Liver (tissue), 8 donors: ENCODE measurements at regions not wholly inside any gene's neighbourhood (a gene's known extent, or its start where the extent isn't known, plus 50 kb on each side); places are given as distances from the start of the nearest gene placed in this dataset.

Experiments
- DNase-seq: peaks from one replicate; pipeline ENCODE4 v3.0.0-alpha.2; 2017; ENCODE audit warnings: low spot score
- H3K27ac ChIP-seq, 2 donors: one replicate each; pipeline ENCODE4 v1.7.0; 2013; ENCODE audit warnings: inconsistent platforms in 2 of 2, low read length in 2 of 2, control low read depth in 1 of 2, low read depth in 1 of 2, mild to moderate bottlenecking in 1 of 2
- H3K27me3 ChIP-seq, 4 donors: one replicate each; pipeline versions ENCODE4 v1.6.1 to v1.7.0; 2013; ENCODE audit warnings: low read length in 3 of 4, inconsistent platforms in 1 of 4, mild to moderate bottlenecking in 1 of 4, moderate library complexity in 1 of 4; ENCODE audit not compliant: control insufficient read depth in 4 of 4, insufficient read depth in 4 of 4
- H3K36me3 ChIP-seq, 4 donors: one replicate each; pipeline versions ENCODE4 v1.6.1 to v1.7.0; 2013; ENCODE audit warnings: low read length in 3 of 4, mild to moderate bottlenecking in 3 of 4, low read depth in 1 of 4, moderate library complexity in 1 of 4; ENCODE audit not compliant: control insufficient read depth in 4 of 4, insufficient read depth in 3 of 4
- H3K4me1 ChIP-seq, 4 donors: one replicate each; pipeline versions ENCODE4 v1.6.1 to v1.7.0; 2013; ENCODE audit warnings: low read length in 3 of 4, mild to moderate bottlenecking in 3 of 4, moderate library complexity in 1 of 4; ENCODE audit not compliant: control insufficient read depth in 4 of 4, insufficient read depth in 4 of 4
- H3K4me3 ChIP-seq, 3 donors: one replicate each; pipeline versions ENCODE4 v1.6.1 to v1.7.0; 2013; ENCODE audit warnings: low read length in 3 of 3, control low read depth in 1 of 3, low read depth in 1 of 3, mild to moderate bottlenecking in 1 of 3
- H3K9ac ChIP-seq, 2 donors: one replicate each; pipeline ENCODE4 v1.7.0; 2013; ENCODE audit warnings: low read length in 2 of 2, mild to moderate bottlenecking in 2 of 2, moderate library complexity in 2 of 2, control low read depth in 1 of 2, low read depth in 1 of 2
- H3K9me3 ChIP-seq, 4 donors: one replicate each; pipeline versions ENCODE4 v1.6.1 to v1.7.0; 2013; ENCODE audit warnings: low read length in 3 of 4; ENCODE audit not compliant: control insufficient read depth in 4 of 4
- EGR1 ChIP-seq, 2 donors: IDR thresholded peaks; 2 replicates each; pipeline ENCODE4 v1.6.1; 2016 to 2018; ENCODE audit warnings: antibody characterized with exemption in 2 of 2, low read depth in 2 of 2
- FOXA1 ChIP-seq: IDR thresholded peaks from 2 replicates; pipeline ENCODE4 v1.6.1; 2016; ENCODE audit warnings: antibody characterized with exemption
- FOXA2 ChIP-seq: IDR thresholded peaks from 2 replicates; pipeline ENCODE4 v1.6.1; 2016; ENCODE audit warnings: antibody characterized with exemption
- GABPA ChIP-seq, 2 donors: IDR thresholded peaks in 1 of 2; conservative IDR thresholded peaks in 1 of 2; 2 replicates each; pipeline ENCODE4 v1.6.1; 2016; ENCODE audit warnings: antibody characterized with exemption in 2 of 2, mild to moderate bottlenecking in 1 of 2, moderate library complexity in 1 of 2
- HNF4A ChIP-seq, 2 donors: conservative IDR thresholded peaks; 2 replicates each; pipeline ENCODE4 v1.6.1; 2016; ENCODE audit warnings: antibody characterized with exemption in 2 of 2, mild to moderate bottlenecking in 2 of 2
- HNF4G ChIP-seq: IDR thresholded peaks from 2 replicates; pipeline ENCODE4 v1.6.1; 2016; ENCODE audit warnings: antibody characterized with exemption
- JUND ChIP-seq, 2 donors: IDR thresholded peaks; 2 replicates each; pipeline ENCODE4 v1.6.1; 2016; ENCODE audit warnings: antibody characterized with exemption in 2 of 2
- NR2F2 ChIP-seq: IDR thresholded peaks from 2 replicates; pipeline ENCODE4 v1.6.1; 2016; ENCODE audit warnings: antibody characterized with exemption
- RAD21 ChIP-seq, 2 donors: IDR thresholded peaks; 2 replicates each; pipeline ENCODE4 v1.6.1; 2016; ENCODE audit warnings: antibody characterized with exemption in 2 of 2, mild to moderate bottlenecking in 2 of 2
- RXRA ChIP-seq, 2 donors: IDR thresholded peaks; 2 replicates each; pipeline ENCODE4 v1.6.1; 2017 to 2018; ENCODE audit warnings: antibody characterized with exemption in 2 of 2, mild to moderate bottlenecking in 1 of 2
- SP1 ChIP-seq: IDR thresholded peaks from 2 replicates; pipeline ENCODE4 v1.6.1; 2018; ENCODE audit warnings: antibody characterized with exemption, mild to moderate bottlenecking
- TAF1 ChIP-seq: conservative IDR thresholded peaks from 2 replicates; pipeline ENCODE4 v1.6.1; 2016; ENCODE audit warnings: antibody characterized with exemption, mild to moderate bottlenecking
- YY1 ChIP-seq: IDR thresholded peaks from 2 replicates; pipeline ENCODE4 v1.6.1; 2016; ENCODE audit warnings: antibody characterized with exemption, mild to moderate bottlenecking
- WGBS: extraction: QIAGEN DNeasy Blood & Tissue Kit; methylation state at CpG from one replicate; pipeline ENCODE4 v1.1.7; 2013; 5-methylcytosine and 5-hydroxymethylcytosine counted together
- TF ChIP-seq, protein P1 (sequence below): IDR thresholded peaks from 2 replicates; pipeline ENCODE4 v1.6.1; 2016; ENCODE audit warnings: antibody characterized with exemption
- TF ChIP-seq, protein P2 (sequence below): IDR thresholded peaks from 2 replicates; pipeline ENCODE4 v1.6.1; 2016; ENCODE audit warnings: antibody characterized with exemption
- TF ChIP-seq, protein P3 (sequence below): fragments of 150-350 bp; IDR thresholded peaks from 2 replicates; pipeline ENCODE4 v1.5.1; 2017; ENCODE audit warnings: improper control_type of control experiment, low read depth, low read length; ENCODE audit not compliant: missing input control
- TF ChIP-seq, protein P4 (sequence below): IDR thresholded peaks from 2 replicates; pipeline ENCODE4 v1.6.1; 2016; ENCODE audit warnings: antibody characterized with exemption
- TF ChIP-seq, protein P5 (sequence below): IDR thresholded peaks from 2 replicates; pipeline ENCODE4 v1.6.1; 2016; ENCODE audit warnings: antibody characterized with exemption, mild to moderate bottlenecking
- donor health status: healthy.
- donor health status: healthy.
- donor health status: healthy.
- donor health status: healthy.
- donor health status: healthy.

DNA sequence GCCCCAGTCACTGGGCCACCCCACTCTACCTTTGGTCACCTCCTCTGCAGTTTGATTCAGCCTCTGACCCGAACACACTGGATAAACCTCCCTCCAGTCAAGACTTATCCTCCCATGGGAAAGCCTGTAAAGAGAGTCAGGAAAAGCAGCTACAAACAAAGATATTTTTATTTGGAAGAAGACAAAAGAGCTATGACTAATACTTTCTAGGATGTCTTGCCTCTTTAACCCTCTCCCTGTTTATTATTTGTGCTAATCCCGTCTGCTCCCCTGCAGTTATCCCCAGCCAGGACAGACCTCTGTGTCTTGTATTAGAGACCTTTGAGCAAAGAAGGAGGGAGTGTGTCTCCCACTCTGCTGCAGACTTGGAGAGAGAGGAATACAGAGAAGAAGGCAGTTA is 178.3 kb downstream of the EFNB2 start:
- TF ChIP-seq, protein P1, sequence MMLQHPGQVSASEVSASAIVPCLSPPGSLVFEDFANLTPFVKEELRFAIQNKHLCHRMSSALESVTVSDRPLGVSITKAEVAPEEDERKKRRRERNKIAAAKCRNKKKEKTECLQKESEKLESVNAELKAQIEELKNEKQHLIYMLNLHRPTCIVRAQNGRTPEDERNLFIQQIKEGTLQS: no peak
- no peak for TF ChIP-seq RXRA (IDR thresholded peaks at IDR 0.05)
- no peak for TF ChIP-seq TAF1
- TF ChIP-seq, protein P2, sequence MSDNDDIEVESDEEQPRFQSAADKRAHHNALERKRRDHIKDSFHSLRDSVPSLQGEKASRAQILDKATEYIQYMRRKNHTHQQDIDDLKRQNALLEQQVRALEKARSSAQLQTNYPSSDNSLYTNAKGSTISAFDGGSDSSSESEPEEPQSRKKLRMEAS: no peak
- WGBS: 42% methylated on average over 2 of the region's 2 CpGs

DNA sequence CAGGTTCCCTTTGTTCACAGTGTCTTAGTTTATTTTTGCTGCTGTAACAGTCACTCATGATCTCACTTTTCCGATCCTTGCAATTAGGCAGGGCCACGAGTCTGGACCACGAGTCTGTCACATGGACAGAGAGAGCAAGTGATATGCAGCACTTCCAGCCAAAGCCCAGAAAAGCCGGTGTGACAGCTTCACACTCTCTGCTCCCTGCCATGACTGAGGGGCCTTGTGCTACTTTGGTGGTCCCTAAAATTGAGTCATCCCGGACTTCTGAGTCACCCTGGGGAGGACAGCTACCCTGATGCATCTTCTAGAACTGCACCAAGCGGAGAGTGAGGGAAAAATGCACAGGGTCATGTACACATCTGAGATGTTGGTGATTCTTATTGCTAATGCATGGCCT is 179.6 kb downstream of the EFNB2 start:
- 78% methylated on average over 6 of the region's 6 CpGs for WGBS
- no peak overlapping the region for H3K27ac ChIP-seq
- no peak for DNase-seq
- TF ChIP-seq GABPA (IDR thresholded peaks at IDR 0.05 in 1 of 2, conservative IDR thresholded peaks at IDR 0.05 in 1 of 2) (no peak), EGR1 (IDR thresholded peaks at IDR 0.05; ENCODE audit: low read depth in 2 of 2) (no peak), RAD21 (IDR thresholded peaks at IDR 0.05) (no peak), YY1 (no peak), FOXA2 (no peak), JUND (IDR thresholded peaks at IDR 0.05) (no peak), FOXA1 (no peak), RXRA (IDR thresholded peaks at IDR 0.05) (no peak), HNF4A (conservative IDR thresholded peaks at IDR 0.05) (no peak), NR2F2 (no peak), SP1 (no peak), TAF1 (no peak), HNF4G (no peak)
- TF ChIP-seq, protein P2: no peak
- TF ChIP-seq, protein P1: no peak
- TF ChIP-seq, protein P3, sequence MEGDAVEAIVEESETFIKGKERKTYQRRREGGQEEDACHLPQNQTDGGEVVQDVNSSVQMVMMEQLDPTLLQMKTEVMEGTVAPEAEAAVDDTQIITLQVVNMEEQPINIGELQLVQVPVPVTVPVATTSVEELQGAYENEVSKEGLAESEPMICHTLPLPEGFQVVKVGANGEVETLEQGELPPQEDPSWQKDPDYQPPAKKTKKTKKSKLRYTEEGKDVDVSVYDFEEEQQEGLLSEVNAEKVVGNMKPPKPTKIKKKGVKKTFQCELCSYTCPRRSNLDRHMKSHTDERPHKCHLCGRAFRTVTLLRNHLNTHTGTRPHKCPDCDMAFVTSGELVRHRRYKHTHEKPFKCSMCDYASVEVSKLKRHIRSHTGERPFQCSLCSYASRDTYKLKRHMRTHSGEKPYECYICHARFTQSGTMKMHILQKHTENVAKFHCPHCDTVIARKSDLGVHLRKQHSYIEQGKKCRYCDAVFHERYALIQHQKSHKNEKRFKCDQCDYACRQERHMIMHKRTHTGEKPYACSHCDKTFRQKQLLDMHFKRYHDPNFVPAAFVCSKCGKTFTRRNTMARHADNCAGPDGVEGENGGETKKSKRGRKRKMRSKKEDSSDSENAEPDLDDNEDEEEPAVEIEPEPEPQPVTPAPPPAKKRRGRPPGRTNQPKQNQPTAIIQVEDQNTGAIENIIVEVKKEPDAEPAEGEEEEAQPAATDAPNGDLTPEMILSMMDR: no peak
- TF ChIP-seq, protein P4, sequence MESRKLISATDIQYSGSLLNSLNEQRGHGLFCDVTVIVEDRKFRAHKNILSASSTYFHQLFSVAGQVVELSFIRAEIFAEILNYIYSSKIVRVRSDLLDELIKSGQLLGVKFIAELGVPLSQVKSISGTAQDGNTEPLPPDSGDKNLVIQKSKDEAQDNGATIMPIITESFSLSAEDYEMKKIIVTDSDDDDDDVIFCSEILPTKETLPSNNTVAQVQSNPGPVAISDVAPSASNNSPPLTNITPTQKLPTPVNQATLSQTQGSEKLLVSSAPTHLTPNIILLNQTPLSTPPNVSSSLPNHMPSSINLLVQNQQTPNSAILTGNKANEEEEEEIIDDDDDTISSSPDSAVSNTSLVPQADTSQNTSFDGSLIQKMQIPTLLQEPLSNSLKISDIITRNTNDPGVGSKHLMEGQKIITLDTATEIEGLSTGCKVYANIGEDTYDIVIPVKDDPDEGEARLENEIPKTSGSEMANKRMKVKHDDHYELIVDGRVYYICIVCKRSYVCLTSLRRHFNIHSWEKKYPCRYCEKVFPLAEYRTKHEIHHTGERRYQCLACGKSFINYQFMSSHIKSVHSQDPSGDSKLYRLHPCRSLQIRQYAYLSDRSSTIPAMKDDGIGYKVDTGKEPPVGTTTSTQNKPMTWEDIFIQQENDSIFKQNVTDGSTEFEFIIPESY: no peak
- TF ChIP-seq, protein P5, sequence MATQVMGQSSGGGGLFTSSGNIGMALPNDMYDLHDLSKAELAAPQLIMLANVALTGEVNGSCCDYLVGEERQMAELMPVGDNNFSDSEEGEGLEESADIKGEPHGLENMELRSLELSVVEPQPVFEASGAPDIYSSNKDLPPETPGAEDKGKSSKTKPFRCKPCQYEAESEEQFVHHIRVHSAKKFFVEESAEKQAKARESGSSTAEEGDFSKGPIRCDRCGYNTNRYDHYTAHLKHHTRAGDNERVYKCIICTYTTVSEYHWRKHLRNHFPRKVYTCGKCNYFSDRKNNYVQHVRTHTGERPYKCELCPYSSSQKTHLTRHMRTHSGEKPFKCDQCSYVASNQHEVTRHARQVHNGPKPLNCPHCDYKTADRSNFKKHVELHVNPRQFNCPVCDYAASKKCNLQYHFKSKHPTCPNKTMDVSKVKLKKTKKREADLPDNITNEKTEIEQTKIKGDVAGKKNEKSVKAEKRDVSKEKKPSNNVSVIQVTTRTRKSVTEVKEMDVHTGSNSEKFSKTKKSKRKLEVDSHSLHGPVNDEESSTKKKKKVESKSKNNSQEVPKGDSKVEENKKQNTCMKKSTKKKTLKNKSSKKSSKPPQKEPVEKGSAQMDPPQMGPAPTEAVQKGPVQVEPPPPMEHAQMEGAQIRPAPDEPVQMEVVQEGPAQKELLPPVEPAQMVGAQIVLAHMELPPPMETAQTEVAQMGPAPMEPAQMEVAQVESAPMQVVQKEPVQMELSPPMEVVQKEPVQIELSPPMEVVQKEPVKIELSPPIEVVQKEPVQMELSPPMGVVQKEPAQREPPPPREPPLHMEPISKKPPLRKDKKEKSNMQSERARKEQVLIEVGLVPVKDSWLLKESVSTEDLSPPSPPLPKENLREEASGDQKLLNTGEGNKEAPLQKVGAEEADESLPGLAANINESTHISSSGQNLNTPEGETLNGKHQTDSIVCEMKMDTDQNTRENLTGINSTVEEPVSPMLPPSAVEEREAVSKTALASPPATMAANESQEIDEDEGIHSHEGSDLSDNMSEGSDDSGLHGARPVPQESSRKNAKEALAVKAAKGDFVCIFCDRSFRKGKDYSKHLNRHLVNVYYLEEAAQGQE: no peak
- no peaks in the 10 kb centered on the region for H3K9me3 ChIP-seq
- no peaks in the 10 kb centered on the region for H3K36me3 ChIP-seq
- H3K4me3 ChIP-seq: no peak overlapping the region
- peaks cover 0 to 4% (median 0%) of the 10 kb centered on the region in 4 donors for H3K27me3 ChIP-seq
- no peaks in the 10 kb centered on the region for H3K4me1 ChIP-seq
- H3K9ac ChIP-seq: no peak overlapping the region

More for the DNA sequence above, 178.3 kb downstream of the EFNB2 start:
- peaks cover 0 to 4% (median 0%) of the 10 kb centered on the region in 4 donors for H3K27me3 ChIP-seq
- no peaks in the 10 kb centered on the region for H3K36me3 ChIP-seq
- H3K9ac ChIP-seq: no peak overlapping the region
- H3K4me3 ChIP-seq: no peak overlapping the region
- DNase-seq: no peak
- H3K4me1 ChIP-seq: no peaks in the 10 kb centered on the region
- H3K9me3 ChIP-seq: no peaks in the 10 kb centered on the region
- no peak overlapping the region for H3K27ac ChIP-seq
